ENCODE measurements at regions not wholly inside any gene's neighbourhood (a gene's known extent, or its start where the extent isn't known, plus 50 kb on each side); places are given as distances from the start of the nearest gene placed in this dataset.

DNA sequence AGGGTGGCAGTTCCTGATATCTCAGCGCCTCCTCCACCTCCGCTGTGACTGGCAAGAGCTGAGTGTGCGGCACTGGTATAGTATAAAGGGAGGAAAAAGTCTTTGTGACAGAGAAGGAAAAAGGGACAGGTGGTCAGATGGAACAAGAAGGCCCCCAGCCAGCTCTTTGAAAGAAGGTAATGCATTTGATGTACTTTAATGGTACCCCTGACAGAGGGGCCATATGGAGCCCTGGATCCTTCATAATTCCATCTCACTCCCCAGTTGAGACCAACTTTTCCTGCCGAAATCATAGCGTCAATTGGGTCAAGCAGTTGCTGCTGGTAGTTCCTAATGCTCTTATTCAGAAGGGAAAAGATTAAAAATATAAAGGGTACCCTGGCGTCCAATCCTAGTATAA is 198.2 kb downstream of the ZNF326 start:
- TF ChIP-seq NR2F2 (IDR thresholded peaks at IDR 0.05; ENCODE audit: borderline replicate concordance, low read depth) (no peak), HMG20B (CRISPR knock-in tag; conservative IDR thresholded peaks at IDR 0.05) (no peak), SSRP1 (CRISPR knock-in tag; IDR thresholded peaks at IDR 0.05) (no peak)

Data from HepG2 (cell line).